Gastroesophageal sphincter (tissue), 4 donors: ENCODE measurements at regions not wholly inside any gene's neighbourhood (a gene's known extent, or its start where the extent isn't known, plus 50 kb on each side); places are given as distances from the start of the nearest gene placed in this dataset.
"Not testable (repeated sequence)": the region's sequence is repeated elsewhere in the genome, so short reads cannot be mapped to it uniquely, and the experiment has no call there.

Experiments used
- ATAC-seq: fragments of 150-250 bp; one replicate; pipeline ENCODE4 v1.9.1; 2016; ENCODE audit warnings: mild to moderate bottlenecking, moderate library complexity
- H3K27ac ChIP-seq, 4 donors: fragments of 200-600 bp; sonication (generic) in 3 of 4; 1 replicate in 3 of 4; 2 replicates in 1 of 4; pipeline ENCODE4 v1.5.1; 2016 to 2019
- H3K27me3 ChIP-seq: fragments of 200-600 bp; sonication (generic); one replicate; pipeline ENCODE4 v1.5.1; 2019
- H3K36me3 ChIP-seq, 2 donors: fragments of 200-600 bp; sonication (generic); one replicate each; pipeline ENCODE4 v1.5.1; 2019; ENCODE audit warnings: control low read depth in 1 of 2
- H3K4me1 ChIP-seq, 3 donors: fragments of 200-600 bp; sonication (generic); 1 replicate in 2 of 3; 2 replicates in 1 of 3; pipeline ENCODE4 v1.5.1; 2016 to 2019; ENCODE audit warnings: control low read depth in 2 of 3
- H3K4me3 ChIP-seq, 2 donors: fragments of 200-600 bp; sonication (generic); one replicate each; pipeline ENCODE4 v1.5.1; 2019; ENCODE audit warnings: mild to moderate bottlenecking in 1 of 2, moderate library complexity in 1 of 2
- H3K9me3 ChIP-seq, 3 donors: fragments of 200-600 bp; sonication (generic); one replicate each; pipeline ENCODE4 v1.5.1; 2017 to 2019; ENCODE audit warnings: control low read depth in 2 of 3
- EP300 ChIP-seq: sonication (generic); formaldehyde crosslinking; IDR thresholded peaks from one replicate; pipeline ENCODE4 v1.6.1; 2017; ENCODE audit warnings: antibody characterized with exemption, mild to moderate bottlenecking
- POLR2A ChIP-seq, 2 donors: fragments of 450-650 bp; IDR thresholded peaks; one replicate each; pipeline ENCODE4 v1.6.1; 2017; ENCODE audit warnings: antibody characterized with exemption in 2 of 2, mild to moderate bottlenecking in 2 of 2, moderate library complexity in 1 of 2
- POLR2AphosphoS5 ChIP-seq: sonication (generic); formaldehyde crosslinking; IDR thresholded peaks from one replicate; pipeline ENCODE4 v1.6.1; 2017; ENCODE audit warnings: antibody characterized with exemption
- WGBS, 2 donors: methylation state at CpG; one replicate each; pipeline ENCODE4 v1.1.5; 2018; ENCODE audit warnings: low coverage in 1 of 2; 5-methylcytosine and 5-hydroxymethylcytosine counted together
- TF ChIP-seq, protein P1 (sequence below), 4 experiments: fragments of 200-600 bp in 2 of 4; fragments of 450-650 bp in 2 of 4; sonication (generic) in 1 of 4; IDR thresholded peaks; one replicate each; pipeline ENCODE4 v1.5.1; 2017 to 2019; ENCODE audit warnings: antibody characterized with exemption in 4 of 4, mild to moderate bottlenecking in 2 of 4, moderate library complexity in 2 of 4

DNA sequence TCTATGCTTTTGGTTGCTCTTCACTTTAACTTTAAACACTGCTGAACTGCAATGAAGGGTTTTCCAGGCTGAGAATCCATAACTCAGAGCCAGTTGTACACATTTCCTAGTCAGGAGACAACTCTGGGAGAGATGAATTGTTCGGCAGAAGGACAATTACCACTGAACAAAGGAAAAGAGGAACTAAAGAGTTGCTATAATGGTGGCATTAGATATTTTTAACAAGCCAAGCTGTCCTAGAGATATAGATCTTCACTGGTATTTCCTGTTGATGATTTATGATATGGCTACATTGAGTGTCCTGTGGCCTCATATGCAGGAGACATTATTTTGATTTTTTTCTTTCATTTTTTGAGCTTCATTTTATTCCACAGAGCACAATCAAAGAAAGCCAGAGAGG lies 219.1 kb upstream of the PCSK5 start:
- no peak for TF ChIP-seq POLR2A (IDR thresholded peaks at IDR 0.05)
- WGBS, 2 donors: 38 to 63% methylated on average over 1 of the region's 1 CpG
- H3K27me3 ChIP-seq: no peaks in the 10 kb centered on the region

DNA sequence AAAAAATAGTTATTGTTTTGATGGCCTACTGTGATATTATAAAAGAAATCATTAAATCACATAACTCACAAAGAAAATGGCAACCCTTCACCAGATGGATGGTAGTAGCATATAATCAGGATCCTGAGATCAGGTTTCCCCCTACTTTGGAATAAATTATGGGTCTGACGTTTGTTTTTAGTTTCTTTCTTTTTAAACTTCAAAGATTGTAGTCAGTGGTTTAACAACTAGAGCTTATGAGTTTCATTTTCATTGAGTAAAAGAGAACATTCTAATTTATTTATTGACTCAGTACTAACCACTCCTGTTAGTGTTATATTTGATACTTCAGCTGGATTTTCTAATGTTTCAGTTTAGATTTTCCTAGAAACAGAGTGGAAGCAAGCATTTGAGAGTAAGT lies 218.0 kb upstream of the PCSK5 start:
- ATAC-seq: no peak
- Histone ChIP-seq H3K36me3 (no peaks in the 10 kb centered on the region), H3K27ac (no peak overlapping the region), H3K4me1 (no peaks in the 10 kb centered on the region), H3K27me3 (no peaks in the 10 kb centered on the region), H3K4me3 (no peak overlapping the region), H3K9me3 (peaks cover 0 to 8% (median 0%) of the 10 kb centered on the region in 3 donors)
- 20 to 25% methylated on average over 1 of the region's 1 CpG for WGBS, 2 donors
- TF ChIP-seq, protein P1, sequence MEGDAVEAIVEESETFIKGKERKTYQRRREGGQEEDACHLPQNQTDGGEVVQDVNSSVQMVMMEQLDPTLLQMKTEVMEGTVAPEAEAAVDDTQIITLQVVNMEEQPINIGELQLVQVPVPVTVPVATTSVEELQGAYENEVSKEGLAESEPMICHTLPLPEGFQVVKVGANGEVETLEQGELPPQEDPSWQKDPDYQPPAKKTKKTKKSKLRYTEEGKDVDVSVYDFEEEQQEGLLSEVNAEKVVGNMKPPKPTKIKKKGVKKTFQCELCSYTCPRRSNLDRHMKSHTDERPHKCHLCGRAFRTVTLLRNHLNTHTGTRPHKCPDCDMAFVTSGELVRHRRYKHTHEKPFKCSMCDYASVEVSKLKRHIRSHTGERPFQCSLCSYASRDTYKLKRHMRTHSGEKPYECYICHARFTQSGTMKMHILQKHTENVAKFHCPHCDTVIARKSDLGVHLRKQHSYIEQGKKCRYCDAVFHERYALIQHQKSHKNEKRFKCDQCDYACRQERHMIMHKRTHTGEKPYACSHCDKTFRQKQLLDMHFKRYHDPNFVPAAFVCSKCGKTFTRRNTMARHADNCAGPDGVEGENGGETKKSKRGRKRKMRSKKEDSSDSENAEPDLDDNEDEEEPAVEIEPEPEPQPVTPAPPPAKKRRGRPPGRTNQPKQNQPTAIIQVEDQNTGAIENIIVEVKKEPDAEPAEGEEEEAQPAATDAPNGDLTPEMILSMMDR (IDR thresholded peaks at IDR 0.05): no peak
- TF ChIP-seq POLR2A (IDR thresholded peaks at IDR 0.05): no peak
- no peak for TF ChIP-seq EP300
- TF ChIP-seq POLR2AphosphoS5: no peak

More for the DNA sequence above, 219.1 kb upstream of the PCSK5 start:
- no peak for ATAC-seq
- H3K4me3 ChIP-seq: no peak overlapping the region
- H3K36me3 ChIP-seq: no peaks in the 10 kb centered on the region
- peaks cover 0 to 8% (median 0%) of the 10 kb centered on the region in 3 donors for H3K9me3 ChIP-seq
- H3K4me1 ChIP-seq: no peaks in the 10 kb centered on the region
- no peak overlapping the region for H3K27ac ChIP-seq

GRCh38 chr9:75683591-75683990 lies 206.9 kb upstream of the PCSK5 start:
- H3K27ac ChIP-seq: no peak overlapping the region
- H3K27me3 ChIP-seq: no peaks in the 10 kb centered on the region
- no peak for ATAC-seq
- no peak overlapping the region for H3K4me3 ChIP-seq
- H3K9me3 ChIP-seq: no peaks in the 10 kb centered on the region
- H3K36me3 ChIP-seq: no peaks in the 10 kb centered on the region
- 77 to 92% methylated on average over 1 of the region's 1 CpG for WGBS, 2 donors
- TF ChIP-seq EP300 (no peak), POLR2AphosphoS5 (no peak), POLR2A (IDR thresholded peaks at IDR 0.05) (no peak)
- TF ChIP-seq, protein P1 (IDR thresholded peaks at IDR 0.05): no peak
- H3K4me1 ChIP-seq: no peaks in the 10 kb centered on the region

DNA sequence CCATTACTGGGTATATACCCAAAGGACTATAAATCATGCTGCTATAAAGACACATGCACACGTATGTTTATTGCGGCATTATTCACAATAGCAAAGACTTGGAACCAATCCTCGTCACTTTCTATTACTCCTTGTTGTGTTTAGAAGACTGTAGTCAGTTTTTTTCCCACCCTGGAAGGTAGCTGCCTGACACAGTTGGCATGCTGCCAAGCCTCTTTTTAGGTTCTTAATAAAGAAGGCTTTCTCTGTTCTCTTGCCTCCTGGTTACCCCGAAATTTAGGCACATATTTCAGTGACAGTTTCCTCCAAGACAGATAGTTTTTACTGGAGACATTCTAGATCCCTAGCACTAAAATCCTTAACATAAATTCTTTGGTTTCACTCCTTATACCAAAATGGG lies 205.4 kb upstream of the PCSK5 start:
- no peaks in the 10 kb centered on the region for H3K36me3 ChIP-seq
- H3K27ac ChIP-seq: no peak overlapping the region
- H3K4me3 ChIP-seq: no peak overlapping the region
- no peaks in the 10 kb centered on the region for H3K9me3 ChIP-seq
- TF ChIP-seq, protein P1 (IDR thresholded peaks at IDR 0.05): no peak
- TF ChIP-seq POLR2AphosphoS5 (no peak), POLR2A (IDR thresholded peaks at IDR 0.05) (no peak), EP300 (no peak)
- 49 to 66% methylated on average over 3 to 4 of the region's 4 CpGs for WGBS, 2 donors
- no peak for ATAC-seq
- no peaks in the 10 kb centered on the region for H3K27me3 ChIP-seq
- no peaks in the 10 kb centered on the region for H3K4me1 ChIP-seq

DNA sequence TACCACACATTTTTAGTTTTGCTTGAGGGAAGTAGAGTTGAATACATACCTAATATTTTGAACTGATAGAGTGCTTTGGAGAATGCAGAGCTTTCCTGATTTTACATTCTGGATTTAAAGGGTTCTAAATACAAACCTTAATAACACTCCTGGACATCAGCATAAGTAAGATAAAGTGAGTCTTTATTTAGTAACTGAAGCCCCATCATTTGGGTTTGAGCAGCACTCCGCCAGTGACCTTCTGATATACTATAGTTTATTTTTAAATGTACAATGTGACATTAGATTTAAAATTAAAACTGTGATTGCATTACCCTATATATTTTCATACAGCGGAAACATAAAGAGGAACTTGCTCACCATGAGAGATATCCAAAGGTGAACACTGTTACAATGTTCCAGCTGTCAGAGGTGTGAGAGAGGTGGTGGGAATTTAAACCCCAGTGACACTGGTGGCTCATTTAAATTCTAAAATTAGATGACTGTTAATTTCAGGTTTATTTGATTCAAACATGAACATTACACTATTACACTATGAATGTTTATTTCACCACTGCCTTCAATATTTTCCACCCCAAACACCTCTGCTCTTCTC lies 203.0 kb upstream of the PCSK5 start:
- WGBS, 2 donors: 42% methylated on average over 2 of the region's 2 CpGs; no CpG with 5 or more reads in 1 of the 2 donors
- no peak for ATAC-seq
- H3K27me3 ChIP-seq: no peaks in the 10 kb centered on the region
- H3K36me3 ChIP-seq: no peaks in the 10 kb centered on the region
- no peak overlapping the region for H3K27ac ChIP-seq
- TF ChIP-seq POLR2A (IDR thresholded peaks at IDR 0.05) (no peak), EP300 (no peak), POLR2AphosphoS5 (no peak)
- TF ChIP-seq, protein P1 (IDR thresholded peaks at IDR 0.05): no peak
- H3K4me3 ChIP-seq: no peak overlapping the region
- no peaks in the 10 kb centered on the region for H3K9me3 ChIP-seq
- no peaks in the 10 kb centered on the region for H3K4me1 ChIP-seq

GRCh38 chr9:75690551-75690950 lies 199.9 kb upstream of the PCSK5 start:
- not testable (repeated sequence) for H3K9me3 ChIP-seq, H3K4me1 ChIP-seq, H3K27me3 ChIP-seq, H3K27ac ChIP-seq, ATAC-seq, H3K4me3 ChIP-seq, H3K36me3 ChIP-seq
